MCF 10A (cell line): ENCODE measurements at regions not wholly inside any gene's neighbourhood (a gene's known extent, or its start where the extent isn't known, plus 50 kb on each side); places are given as distances from the start of the nearest gene placed in this dataset.

ENCODE experiments used
- BruUV-seq: library from RNA; stranded (reverse); fragments of 400-500 nt; replicated peaks from 2 replicates; lab custom pipeline; 2021; lab: Mats Ljungman, UMichigan
- CTCF ChIA-PET: fragments of 300-600 bp; sonication (Branson Sonifier 250); formaldehyde crosslinking; extraction: SDS; loops from one replicate; lab custom pipeline; 2021; ENCODE audit warnings: antibody characterized with exemption, inconsistent platforms; lab: Yijun Ruan, JAX
- POLR2A ChIA-PET: fragments of 300-600, 350-650 bp; sonication (Branson Sonifier 250); formaldehyde crosslinking; extraction: SDS; loops from one replicate; lab custom pipeline; 2020; ENCODE audit warnings: antibody characterized with exemption, inconsistent platforms; lab: Yijun Ruan, JAX
- DNase-seq: peaks from one replicate; pipeline ENCODE4 v3.0.0-alpha.2; 2018; ENCODE audit not compliant: unreplicated experiment
- H3K27ac Mint-ChIP-seq: one replicate; pipeline ENCODE4 v1.8.0; 2022; ENCODE audit warnings: mild to moderate bottlenecking, low read depth, mixed read lengths; ENCODE audit not compliant: unreplicated experiment
- H3K27me3 Mint-ChIP-seq: one replicate; pipeline ENCODE4 v1.8.0; 2022; ENCODE audit warnings: mixed read lengths; ENCODE audit not compliant: insufficient read depth, unreplicated experiment
- H3K36me3 Mint-ChIP-seq: one replicate; pipeline ENCODE4 v1.8.0; 2022; ENCODE audit warnings: mild to moderate bottlenecking, moderate library complexity, mixed read lengths; ENCODE audit not compliant: insufficient read depth, unreplicated experiment
- H3K4me1 Mint-ChIP-seq: one replicate; pipeline ENCODE4 v1.8.0; 2022; ENCODE audit warnings: mixed read lengths; ENCODE audit not compliant: insufficient read depth, unreplicated experiment
- H3K4me3 Mint-ChIP-seq: one replicate; pipeline ENCODE4 v1.8.0; 2022; ENCODE audit warnings: mild to moderate bottlenecking, moderate library complexity, mixed read lengths; ENCODE audit not compliant: unreplicated experiment
- H3K9me3 Mint-ChIP-seq: one replicate; pipeline ENCODE4 v1.8.0; 2022; ENCODE audit warnings: mixed read lengths; ENCODE audit not compliant: unreplicated experiment
- CTCF ChIP-seq: fragments of 200-600 bp; IDR thresholded peaks from one replicate; pipeline ENCODE4 v1.8.0; 2022; ENCODE audit warnings: antibody characterized with exemption, mild to moderate bottlenecking; ENCODE audit not compliant: unreplicated experiment
- intact Hi-C: fragments of 100-400 bp; cut with micrococcal nuclease; formaldehyde crosslinking; loops from 2 replicates; pipeline ENCODE4 v1.14.1; 2022

GRCh38 chr5:29833394-29833793 lies 1360.1 kb upstream of the CDH6 start:
- POLR2A ChIA-PET = no interaction called here
- Mint-ChIP-seq H3K4me3 (no peak overlapping the region), H3K9me3 (peaks cover 7% of the 10 kb centered on the region), H3K27me3 (no peaks in the 10 kb centered on the region), H3K4me1 (peaks cover 5% of the 10 kb centered on the region), H3K36me3 (no peaks in the 10 kb centered on the region), H3K27ac (no peak overlapping the region)
- no TSS peak for BruUV-seq
- intact Hi-C loops = no loop called here
- no peak for TF ChIP-seq CTCF
- no peak for DNase-seq
- CTCF ChIA-PET = no interaction called here

- Mint-ChIP-seq H3K36me3 (no peaks in the 10 kb centered on the region), H3K27me3 (no peaks in the 10 kb centered on the region), H3K9me3 (no peaks in the 10 kb centered on the region), H3K27ac (no peak overlapping the region), H3K4me3 (no peak overlapping the region), H3K4me1 (peaks cover 6% of the 10 kb centered on the region)
- intact Hi-C loops = no loop called here
- no peak for DNase-seq
- POLR2A ChIA-PET = no interaction called here
- no TSS peak for BruUV-seq
- no peak for TF ChIP-seq CTCF
- CTCF ChIA-PET = interaction anchor here (0.6 kb wide), 1 partner anchor 11 kb away, joined by 3 read pairs; no protein-coding TSS in a partner anchor
Measured at GRCh38 chr5:29822521-29822920, 1371.0 kb upstream of the CDH6 start.

- intact Hi-C loops = loop anchor here (5.0 kb wide), 1 partner anchor 910 kb away; no protein-coding TSS in a partner anchor
- no TSS peak for BruUV-seq
- H3K9me3 Mint-ChIP-seq = peaks cover 8% of the 10 kb centered on the region
- DNase-seq = peak; percentile 21
- ChIA-PET CTCF (interaction anchor here (0.6 to 0.8 kb wide), 3 partner anchors 9 to 1329 kb away, joined by 3 read pairs; no protein-coding TSS in a partner anchor), POLR2A (interaction anchor here (0.7 to 1.2 kb wide), 2 partner anchors 17 to 784 kb away, joined by 3 read pairs; no protein-coding TSS in a partner anchor)
- no peak overlapping the region for H3K4me3 Mint-ChIP-seq
- H3K27ac Mint-ChIP-seq = no peak overlapping the region
- H3K36me3 Mint-ChIP-seq = no peaks in the 10 kb centered on the region
- no peak for TF ChIP-seq CTCF
- H3K27me3 Mint-ChIP-seq = no peaks in the 10 kb centered on the region
- H3K4me1 Mint-ChIP-seq = peaks cover 6% of the 10 kb centered on the region
Measured at GRCh38 chr5:29811914-29812679, 1381.4 kb upstream of the CDH6 start.

GRCh38 chr5:29805804-29806203 lies 1387.7 kb upstream of the CDH6 start:
- H3K27me3 Mint-ChIP-seq = no peaks in the 10 kb centered on the region
- TF ChIP-seq CTCF = no peak
- H3K4me3 Mint-ChIP-seq = no peak overlapping the region
- no peak for DNase-seq
- ChIA-PET POLR2A (no interaction called here), CTCF (no interaction called here)
- intact Hi-C loops = no loop called here
- no peaks in the 10 kb centered on the region for H3K4me1 Mint-ChIP-seq
- no TSS peak for BruUV-seq
- H3K9me3 Mint-ChIP-seq = peaks cover 8% of the 10 kb centered on the region
- H3K27ac Mint-ChIP-seq = no peak overlapping the region
- H3K36me3 Mint-ChIP-seq = no peaks in the 10 kb centered on the region
